HG03571 (cell line): ENCODE measurements at regions not wholly inside any gene's neighbourhood (a gene's known extent, or its start where the extent isn't known, plus 50 kb on each side); places are given as distances from the start of the nearest gene placed in this dataset.

Source experiments
- ATAC-seq: cut with Tn5 transposase; IDR thresholded peaks from one replicate; pipeline ENCODE4 v1.9.1; 2021; ENCODE audit not compliant: unreplicated experiment

DNA sequence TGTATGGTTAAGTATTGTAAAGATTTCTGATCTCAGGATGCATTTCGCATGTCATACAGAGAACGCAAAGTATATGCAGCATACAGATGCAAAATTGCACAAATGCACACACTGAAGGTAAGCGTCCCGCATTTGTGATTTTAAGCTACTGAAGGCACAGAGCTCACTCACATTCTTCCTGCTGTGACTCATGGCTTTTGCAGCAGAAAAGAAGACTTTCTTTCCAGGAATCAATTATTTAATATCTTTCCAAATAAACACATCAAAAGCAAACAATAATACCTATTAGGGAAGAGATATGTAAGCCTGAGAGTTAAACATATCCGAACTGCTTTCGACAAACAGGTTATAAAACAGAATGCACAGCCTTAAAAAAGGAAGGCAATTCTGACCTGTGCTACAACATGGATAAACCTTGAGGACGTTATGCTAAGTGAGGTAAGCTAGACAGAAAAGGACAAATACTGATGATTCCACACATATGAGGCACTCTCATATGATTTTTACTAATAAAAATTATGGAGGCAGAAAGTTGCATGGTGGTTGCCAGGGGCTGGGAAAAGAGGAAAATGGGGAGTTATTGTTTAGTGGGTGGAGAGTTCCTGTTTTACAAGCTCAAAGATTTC, 109.0 kb downstream of the TFAP2A start:
- ATAC-seq = no peak

DNA sequence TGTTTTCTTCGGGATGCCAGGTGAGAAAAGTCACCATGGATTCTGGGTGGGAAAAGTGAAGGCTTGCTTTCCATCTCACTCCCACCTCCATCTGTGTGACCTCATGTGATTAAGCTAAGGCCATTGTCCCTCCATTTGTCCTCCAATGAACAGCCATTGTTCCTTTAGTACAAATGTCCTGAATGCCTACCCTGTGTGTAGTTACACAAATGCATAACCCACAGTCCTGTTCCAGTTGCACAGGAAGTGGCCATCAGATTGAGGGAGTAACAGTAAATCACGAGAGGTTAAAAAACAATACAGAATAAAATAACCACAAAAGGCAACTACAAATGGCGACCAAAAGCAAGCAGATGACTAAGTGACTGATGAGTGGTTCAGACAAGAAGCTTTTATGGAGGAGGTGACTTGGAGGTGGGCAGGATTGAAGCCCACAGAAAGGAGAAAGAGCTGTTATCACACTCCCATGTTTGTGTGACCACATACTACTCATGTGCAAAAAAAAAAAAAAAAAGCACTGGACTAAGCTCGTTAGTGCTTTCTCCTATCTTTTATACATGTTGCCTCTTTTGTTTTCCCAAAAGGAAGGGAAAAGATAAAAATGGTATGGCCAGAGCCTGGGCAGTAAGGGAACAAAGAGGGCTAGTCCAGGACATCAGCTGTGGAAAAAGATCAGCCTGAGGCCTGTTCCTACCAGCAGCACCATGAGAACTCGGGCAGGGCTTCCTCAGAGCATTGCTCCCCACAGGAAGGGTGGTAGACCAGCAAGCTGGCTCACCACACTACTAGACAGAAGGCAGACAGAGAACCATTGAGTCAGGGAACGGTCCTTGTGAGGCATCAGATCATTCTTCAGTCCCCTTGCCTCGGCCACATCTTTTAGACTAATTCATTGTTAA, 111.0 kb downstream of the TFAP2A start:
- no peak for ATAC-seq

DNA sequence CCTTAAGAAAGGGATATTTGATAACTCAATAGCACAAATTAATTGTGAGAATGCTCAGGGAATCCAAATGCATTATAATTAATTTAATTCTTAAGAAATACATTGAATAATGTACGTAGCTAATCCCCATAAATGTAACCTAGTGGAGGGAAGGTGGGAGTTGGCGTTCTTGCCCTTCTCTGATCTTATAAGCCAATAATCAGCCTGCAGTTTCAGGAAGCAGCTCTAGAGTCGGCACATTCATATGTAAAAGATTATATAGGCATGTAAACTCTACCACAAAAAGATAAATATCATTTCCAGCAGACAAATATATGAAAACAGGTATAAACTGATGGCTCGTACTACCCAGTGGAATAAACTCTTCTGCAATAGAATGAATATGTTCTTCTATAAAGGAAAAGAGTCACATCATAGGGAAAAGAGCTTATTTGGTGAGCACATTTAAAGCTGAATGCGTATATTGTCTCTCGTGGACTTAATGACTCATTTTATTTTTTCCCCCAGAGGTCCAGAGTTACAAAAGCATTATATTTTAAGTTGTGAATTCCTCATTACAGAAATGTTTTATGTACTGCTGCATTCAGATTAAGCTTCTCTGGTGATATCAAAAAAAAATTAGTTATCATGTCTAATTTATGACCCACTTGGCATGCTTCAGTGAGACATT, 112.2 kb downstream of the TFAP2A start:
- ATAC-seq = no peak

DNA sequence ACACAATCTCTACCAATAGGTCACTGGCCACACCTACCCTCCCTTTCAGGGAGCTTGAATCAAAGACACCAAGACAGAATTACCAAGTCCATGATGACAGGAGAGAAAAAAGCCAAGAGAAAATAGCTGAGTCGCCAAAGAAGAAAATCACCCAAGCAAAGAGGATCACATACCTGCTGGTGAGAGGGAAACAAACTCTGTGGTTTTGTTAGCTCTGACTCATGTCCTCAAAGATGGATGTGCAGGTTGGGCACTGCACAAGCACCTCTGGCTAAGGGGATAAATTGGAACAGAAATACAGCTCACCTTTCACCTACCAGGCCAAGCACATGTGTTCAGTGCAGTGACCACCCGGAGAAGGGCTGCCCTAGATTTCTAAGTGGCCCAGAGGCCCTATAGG, 114.8 kb downstream of the TFAP2A start:
- no peak for ATAC-seq

DNA sequence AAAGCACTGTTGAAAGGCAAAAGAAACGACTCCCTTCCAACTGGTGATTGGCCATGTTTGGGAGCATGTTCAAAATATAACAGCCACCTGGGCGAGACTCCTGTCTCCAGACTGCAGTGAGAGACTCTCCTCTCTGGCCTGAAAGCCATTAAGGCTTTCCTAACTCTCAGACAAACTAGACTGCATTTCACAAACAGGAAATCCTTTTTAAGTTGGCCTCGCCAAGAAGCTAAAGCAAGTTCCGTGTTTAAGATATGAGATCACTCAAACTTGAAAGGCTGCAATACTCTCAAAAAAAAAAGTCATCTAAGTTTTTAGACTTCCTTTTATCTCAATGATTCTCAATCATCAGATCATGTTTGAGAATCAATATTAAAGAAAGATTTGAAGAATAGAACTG, 117.0 kb downstream of the TFAP2A start:
- no peak for ATAC-seq

DNA sequence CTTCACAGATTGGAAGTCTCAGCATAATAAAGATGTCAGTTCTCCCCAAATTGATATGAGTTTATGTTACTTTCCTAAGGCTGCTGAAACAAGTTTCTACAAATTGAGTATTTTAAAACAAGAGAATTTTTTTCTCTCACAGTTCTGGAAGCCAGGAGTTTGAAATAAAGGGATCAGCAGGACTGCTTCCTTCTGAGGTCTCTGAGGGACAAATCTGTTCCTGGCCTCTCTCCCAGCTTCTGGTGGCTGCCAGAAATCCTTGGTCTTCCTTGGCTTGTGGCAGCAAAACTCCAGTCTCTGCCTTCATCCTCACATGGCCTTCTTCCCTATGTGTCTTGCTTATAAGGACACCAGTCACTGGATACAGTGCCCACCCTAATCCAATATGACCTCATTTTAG, 136.1 kb downstream of the TFAP2A start:
- no peak for ATAC-seq

DNA sequence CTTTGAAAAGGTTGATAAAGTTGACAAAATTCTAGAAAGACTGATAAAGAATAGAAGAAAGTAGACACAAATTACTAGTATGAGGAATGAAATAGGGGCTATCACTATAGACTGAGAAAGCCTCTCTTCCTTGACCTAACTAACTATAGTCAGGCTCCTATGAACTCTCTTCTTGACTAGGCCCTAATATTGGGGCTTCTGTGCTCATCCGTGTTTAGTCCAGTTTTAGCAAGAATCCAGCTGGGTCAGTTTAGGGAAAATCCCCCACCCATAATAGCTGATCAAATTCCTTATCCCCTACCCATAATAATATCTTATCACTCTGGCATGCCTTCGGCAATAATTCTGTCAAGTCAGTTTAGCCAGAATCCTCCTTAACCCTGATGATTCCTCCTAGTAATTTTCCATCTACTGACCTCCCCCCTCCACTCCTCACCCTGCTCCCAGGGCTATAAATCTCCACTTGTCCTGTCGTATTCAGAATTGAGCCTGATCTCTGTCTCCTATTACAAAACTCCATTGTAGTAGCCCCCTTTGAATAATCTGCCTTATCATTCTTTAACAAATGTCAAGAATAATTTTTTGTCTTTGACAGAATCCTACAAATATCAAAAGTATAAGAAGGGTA, 138.1 kb downstream of the TFAP2A start:
- no peak for ATAC-seq

DNA sequence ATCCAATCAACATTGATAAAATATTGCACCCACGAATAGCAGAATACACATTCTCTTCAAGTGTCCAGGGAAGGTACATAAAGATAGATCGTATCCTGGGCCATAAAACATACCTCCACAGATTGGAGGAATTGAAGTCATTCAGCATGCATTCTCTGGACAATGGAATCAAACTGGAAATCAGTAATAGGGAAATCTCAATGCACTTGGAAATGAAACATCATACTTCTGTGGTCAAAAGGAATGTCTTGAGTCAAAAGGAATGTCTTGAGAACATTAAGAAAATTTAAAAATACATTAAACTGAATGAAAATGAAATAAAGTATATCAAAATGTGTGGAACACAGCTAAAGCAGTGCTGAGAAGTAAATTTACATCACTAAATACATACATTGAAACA, 138.8 kb downstream of the TFAP2A start:
- ATAC-seq = no peak

DNA sequence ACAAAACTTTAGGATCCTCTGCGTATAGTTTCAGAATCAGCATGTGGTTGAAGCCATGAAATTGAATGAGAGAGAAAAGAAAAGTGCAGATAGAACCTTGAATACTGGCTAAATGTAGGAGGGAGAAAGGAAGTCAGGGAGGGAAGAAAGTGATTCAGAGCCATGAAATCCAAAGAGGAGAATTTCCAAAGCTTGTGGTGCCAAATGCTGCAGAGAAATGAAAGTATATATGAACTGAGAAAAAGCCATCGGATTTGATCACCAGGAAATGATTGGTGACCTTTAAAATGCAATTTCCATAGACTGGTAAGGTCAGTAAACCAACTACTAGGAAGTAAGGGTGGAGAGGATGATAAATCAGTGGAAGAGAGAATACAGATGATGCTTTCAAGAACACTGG, 142.3 kb downstream of the TFAP2A start:
- ATAC-seq = no peak

DNA sequence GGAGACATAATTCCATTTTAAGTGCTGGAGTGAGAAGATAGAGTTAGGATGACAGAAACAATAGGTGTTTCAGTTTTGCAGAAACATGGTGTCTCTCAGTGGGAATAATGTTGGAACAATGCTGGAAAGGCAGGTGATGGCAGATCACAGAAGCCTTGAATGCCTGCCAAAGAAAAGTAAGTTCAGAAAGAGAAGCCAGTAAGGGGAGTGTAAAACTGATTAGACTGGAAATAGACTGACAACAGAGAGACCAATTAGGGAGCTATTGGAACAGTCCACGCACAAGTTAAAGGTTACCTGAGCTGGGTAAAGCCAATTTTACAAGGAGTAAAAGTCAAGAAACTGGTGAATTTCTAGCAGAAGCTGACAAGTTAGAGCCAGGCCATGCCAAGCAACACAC, 142.9 kb downstream of the TFAP2A start:
- no peak for ATAC-seq

DNA sequence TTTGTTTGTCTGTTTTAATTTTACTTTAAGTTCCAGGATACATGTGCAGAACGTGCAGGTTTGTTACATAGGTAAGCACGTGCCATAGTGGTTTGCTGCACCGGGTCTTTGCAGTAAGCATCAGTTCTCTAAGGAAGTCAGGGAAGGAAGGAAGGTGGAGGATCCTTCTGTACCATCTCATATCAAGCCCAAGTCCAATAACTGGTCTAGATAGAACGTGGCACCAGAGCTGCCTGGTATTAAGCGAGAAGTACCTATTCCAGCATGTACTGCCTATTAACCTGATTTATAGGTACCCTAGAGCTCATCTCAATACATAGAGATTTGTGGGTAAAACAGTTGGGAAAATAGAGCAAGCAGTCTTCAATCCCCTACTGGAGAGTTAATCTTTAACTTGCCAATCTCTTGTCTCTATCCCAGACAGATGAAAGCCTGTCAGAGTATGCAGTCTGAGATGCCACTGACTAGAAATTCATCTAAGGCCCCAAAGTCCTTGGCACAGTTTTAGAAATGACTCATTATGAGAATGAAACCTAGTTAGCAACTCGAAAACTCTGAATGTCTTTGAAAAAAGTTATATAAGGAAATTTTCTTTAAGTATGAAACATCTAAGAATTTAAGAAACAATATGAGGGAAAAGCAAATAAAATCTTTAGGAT, 144.9 kb downstream of the TFAP2A start:
- ATAC-seq = no peak

DNA sequence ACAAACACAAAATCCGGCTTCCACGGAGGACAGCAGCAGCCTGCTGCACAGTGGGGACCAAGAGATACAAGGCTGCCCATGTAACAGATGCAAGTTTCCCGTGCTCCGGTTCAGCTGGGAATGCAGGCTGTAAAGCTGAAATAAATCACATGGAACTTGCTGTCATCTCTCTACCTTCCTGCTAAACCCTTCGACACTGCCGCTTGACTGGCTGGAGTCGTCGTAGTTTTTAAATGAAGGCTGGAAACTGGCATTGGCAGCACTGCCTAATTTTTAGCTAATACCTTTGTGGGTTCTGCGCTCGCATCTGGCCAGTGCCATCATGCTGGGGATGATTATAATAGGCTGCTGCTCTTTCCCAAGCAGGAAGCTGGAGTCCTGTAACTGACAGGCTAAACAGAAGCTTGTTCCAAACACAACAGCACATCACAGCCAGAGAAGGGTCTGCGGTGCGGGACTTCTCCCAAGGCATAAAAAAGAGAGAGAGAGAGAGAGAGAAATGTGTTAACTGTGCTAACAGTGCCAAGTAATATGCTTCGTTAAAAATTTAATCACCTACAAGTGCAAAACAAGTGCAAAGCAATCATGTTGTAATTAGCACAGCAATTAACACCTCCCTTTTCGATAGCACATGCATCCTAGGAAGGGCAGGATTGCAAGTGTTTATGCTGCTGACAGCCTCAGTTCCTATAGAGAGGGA, 146.1 kb downstream of the TFAP2A start:
- no peak for ATAC-seq

DNA sequence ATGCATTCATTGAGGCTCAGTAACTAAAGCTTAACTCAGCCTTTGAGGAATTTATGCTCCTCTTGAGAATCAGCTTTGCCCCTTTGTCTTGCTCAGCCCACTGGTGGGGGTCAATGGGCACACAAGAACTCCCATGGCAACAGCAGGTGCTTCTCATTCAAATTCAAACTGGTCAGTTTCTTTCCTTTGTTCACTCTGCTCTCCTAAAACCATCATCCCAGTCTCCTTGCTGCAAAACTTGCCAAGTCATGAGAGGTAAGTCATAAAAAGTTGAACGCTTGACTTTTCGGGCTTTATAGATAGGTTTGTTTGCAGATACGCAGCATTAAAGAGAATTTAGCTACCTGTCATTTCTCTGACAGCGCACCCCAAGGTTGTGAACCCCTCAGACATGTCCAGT, 146.8 kb downstream of the TFAP2A start:
- no peak for ATAC-seq

DNA sequence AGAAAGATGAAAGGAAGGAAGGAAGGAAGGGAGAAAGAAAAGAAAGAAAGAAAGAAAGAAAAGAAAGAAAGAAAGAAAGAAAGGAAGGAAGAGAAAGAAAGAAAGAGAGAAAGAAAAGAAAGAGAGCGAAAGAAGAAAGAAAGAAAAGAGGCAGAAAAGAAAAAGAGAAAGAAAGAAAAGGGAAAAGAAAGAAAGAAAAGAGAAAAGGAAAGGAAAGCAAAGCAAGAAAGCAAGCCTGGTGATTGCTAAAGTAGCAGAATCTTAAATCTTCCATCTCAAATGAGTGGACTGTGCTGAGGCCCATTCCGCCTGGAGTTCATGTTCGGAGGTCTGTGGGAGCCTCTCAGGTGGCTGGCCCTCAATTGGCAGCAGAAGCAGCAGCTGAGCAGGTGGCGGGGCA, 148.4 kb downstream of the TFAP2A start:
- no peak for ATAC-seq

DNA sequence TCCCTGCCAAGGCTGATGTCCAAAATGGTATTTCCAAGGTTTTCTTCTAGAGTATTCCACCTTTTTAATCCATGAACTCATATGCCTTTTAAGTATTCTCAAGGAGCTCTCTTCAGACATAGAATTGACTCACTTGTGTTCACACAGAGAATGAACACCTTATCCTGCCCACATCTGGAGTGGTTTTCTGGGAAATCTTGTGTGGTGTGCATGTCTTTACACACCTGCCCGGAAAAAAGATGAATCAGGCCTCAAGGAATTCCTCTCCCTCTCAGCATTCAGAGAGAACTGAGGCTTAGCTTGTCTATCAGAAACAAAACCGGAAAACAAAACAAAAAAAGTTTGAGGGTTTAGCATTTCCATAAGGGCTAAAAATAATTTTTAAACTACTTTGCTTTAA, 148.8 kb downstream of the TFAP2A start:
- no peak for ATAC-seq

DNA sequence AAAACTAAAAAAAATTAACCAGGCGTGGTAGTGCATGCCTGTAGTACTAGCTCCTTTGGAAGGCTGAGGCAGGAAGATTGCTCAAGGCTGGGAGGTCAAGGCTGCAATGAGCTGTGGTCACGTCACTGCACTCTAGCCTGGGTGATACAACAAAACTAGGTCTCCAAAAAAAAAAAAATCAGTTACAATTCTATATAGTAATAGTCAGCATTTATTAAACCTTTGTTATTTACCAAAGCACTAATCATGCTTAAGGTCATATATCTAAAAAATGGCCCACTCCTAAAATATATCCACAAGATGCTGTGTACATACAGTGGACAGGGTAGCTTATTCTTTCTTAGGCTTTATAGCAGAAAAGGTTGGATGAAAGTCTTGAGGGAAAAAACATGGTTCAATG, 152.4 kb downstream of the TFAP2A start:
- no peak for ATAC-seq

DNA sequence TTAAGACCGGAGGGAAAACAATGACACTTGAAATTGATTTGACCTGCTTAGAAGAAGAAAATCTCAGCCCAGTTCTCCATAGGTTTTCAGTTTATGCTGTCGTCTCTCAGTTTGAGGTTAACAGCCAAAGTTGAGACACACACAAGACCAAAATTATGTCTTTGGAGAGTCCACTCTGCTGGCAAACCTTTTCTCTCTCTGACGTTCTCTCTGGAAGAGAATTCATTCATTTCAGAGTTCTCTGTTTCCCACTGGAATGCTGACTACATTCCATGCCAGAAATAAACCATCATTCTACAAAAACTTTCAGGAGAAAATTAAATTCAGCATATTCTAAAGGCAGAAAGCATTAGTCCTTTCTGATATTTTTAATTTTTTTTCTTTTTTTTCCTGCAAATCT, 155.2 kb downstream of the TFAP2A start:
- ATAC-seq = no peak

DNA sequence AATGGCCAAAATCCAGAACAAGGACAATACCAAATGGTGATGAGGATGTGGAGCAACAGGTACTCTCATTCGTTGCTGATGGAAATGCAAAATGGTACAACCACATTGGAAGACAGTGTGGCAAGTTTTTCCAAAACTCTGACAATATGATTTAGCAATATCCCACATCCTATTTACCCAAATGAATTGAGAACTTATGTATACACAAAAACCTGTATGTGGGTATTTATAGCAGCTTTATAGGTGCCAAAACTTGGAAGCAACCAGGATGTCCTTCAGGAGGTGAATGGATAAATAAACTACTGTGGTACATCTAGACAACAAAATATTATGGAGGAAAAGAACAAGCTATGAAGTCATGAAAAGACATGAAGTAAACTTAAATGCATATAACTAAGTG, 156.5 kb downstream of the TFAP2A start:
- no peak for ATAC-seq

DNA sequence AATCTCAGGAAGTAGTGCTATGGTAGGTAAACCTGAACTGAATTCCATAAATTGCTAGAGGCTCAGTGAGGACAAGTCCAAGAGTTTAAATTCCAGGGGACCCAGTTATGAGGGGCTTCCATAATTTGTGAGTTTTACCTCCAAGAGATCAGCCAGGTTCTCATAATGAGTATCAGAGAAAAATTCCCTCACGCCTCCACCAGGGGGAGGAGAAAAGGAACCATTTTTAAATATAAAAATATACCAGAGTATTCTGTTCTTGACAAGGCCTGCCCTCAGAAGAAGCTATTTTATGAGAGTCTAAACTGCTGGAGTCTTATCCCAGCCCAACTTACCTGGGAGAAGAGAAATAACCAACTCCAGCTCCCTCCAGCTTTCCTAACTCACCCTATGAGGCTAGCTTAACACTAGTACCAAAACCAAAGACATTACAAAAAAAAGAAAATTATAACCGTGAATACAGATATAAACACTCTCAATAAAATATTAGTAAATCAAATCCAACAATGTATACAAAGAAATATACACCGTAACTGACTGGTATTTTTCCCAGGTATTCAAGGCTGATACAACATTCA, 158.7 kb downstream of the TFAP2A start:
- ATAC-seq = no peak

DNA sequence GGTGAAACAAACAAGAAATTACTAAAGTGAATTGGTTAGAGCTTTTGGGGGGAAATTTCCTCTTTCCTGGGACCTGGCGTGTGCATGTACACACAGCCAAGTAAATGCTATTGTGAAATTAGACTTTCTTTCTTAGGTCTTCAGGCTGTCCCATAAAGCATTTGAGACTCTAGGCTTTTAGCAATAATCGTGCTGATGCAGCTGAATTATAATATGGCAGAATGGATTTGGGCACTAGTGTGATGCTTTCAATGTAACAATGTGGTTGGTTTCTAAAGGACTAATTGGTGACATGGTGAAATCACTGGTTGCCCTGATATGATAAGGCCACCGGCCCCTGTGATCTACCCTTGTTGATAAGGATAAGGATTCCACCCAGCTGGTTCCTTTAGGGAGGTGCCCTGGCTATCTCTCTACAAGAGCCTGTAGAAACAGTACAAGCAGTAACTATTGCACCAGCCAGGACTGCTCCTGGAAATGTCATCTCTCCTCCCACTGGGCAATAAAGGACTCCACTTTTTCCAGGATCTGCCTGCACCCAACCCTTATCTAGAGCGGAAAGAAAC, 164.1 kb downstream of the TFAP2A start:
- no peak for ATAC-seq
